Parathyroid adenoma (tissue), 2 donors: ENCODE measurements at regions not wholly inside any gene's neighbourhood (a gene's known extent, or its start where the extent isn't known, plus 50 kb on each side); places are given as distances from the start of the nearest gene placed in this dataset.
"Not testable (repeated sequence)": the region's sequence is repeated elsewhere in the genome, so short reads cannot be mapped to it uniquely, and the experiment has no call there.

ENCODE experiments used
- H2AFZ ChIP-seq: fragments of 300-600 bp; sonication (generic); one replicate; pipeline ENCODE4 v1.7.0; 2017; ENCODE audit warnings: antibody characterized with exemption, mild to moderate bottlenecking
- H3K27ac ChIP-seq: fragments of 300-600 bp; sonication (generic); one replicate; pipeline ENCODE4 v1.7.0; 2017
- H3K27me3 ChIP-seq: fragments of 300-600 bp; sonication (generic); one replicate; pipeline ENCODE4 v1.7.0; 2017; ENCODE audit warnings: low read length; ENCODE audit not compliant: control insufficient read depth, insufficient read depth
- H3K36me3 ChIP-seq: fragments of 300-600 bp; sonication (generic); one replicate; pipeline ENCODE4 v1.7.0; 2017; ENCODE audit warnings: low read length; ENCODE audit not compliant: control insufficient read depth, insufficient read depth
- H3K4me1 ChIP-seq: fragments of 300-600 bp; sonication (generic); one replicate; pipeline ENCODE4 v1.7.0; 2017; ENCODE audit warnings: control low read depth
- H3K4me2 ChIP-seq: fragments of 300-600 bp; sonication (generic); one replicate; pipeline ENCODE4 v1.7.0; 2017; ENCODE audit warnings: low read length
- H3K4me3 ChIP-seq: fragments of 300-600 bp; sonication (generic); one replicate; pipeline ENCODE4 v1.7.0; 2017; ENCODE audit warnings: low read depth, low read length
- H3K79me2 ChIP-seq: fragments of 300-600 bp; sonication (generic); one replicate; pipeline ENCODE4 v1.7.0; 2017; ENCODE audit warnings: control low read depth
- H3K9ac ChIP-seq: fragments of 300-600 bp; sonication (generic); one replicate; pipeline ENCODE4 v1.7.0; 2017; ENCODE audit warnings: mild to moderate bottlenecking
- H3K9me3 ChIP-seq: fragments of 300-600 bp; sonication (generic); one replicate; pipeline ENCODE4 v1.7.0; 2017; ENCODE audit warnings: low read length; ENCODE audit not compliant: control insufficient read depth
- TF ChIP-seq, protein P1 (sequence below): fragments of 300-600 bp; sonication (generic); IDR thresholded peaks from one replicate; pipeline ENCODE4 v1.7.0; 2017; ENCODE audit warnings: antibody characterized with exemption, mild to moderate bottlenecking
- donor health status: primary hyperparathyroidism.

DNA sequence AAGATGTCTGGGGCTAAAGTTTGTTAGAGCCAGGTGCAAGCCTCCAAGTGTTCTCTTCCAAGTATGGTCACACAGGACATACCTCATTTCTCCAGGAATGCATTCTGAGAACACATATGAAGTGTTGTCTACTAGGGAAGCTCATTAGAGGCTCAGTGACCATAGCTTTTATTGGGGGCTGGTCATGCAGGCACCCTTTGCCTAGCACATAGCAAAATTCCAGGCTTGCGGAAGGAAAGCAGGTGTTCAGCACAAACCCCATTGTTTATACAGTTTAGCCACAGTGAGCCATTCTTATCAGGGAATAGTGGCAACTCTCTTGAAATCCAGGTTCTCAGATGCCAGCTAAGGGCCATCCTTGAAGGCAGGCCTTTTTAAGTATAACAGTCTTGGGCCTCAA lies 112.1 kb upstream of the XIST start:
- H3K36me3 ChIP-seq, result no peaks in the 10 kb centered on the region

DNA sequence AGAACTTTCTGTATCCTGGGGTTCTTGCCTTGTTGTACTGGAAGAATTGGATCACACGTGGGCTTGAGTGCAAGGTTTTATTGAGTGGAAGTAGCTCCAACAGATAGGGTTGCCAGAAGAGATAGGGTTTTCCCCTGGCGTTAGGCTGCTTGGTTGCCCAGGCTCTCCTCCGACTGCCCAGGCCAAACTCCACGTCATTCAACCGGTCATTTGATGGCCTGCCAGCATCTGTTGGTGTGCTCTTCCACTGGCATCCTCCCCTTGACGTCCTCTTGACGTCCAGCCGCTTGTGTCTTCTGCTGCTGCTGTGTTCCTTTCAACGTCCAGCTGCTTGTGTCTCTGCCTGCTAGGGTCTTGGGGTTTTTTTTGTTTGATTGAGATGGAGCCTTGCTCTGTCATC lies 111.2 kb upstream of the XIST start:
- Histone ChIP-seq H3K27me3 (no peaks in the 10 kb centered on the region), H3K36me3 (no peaks in the 10 kb centered on the region), H3K4me1 (no peaks in the 10 kb centered on the region), H3K9ac (no peak overlapping the region), H3K27ac (no peak overlapping the region), H3K9me3 (no peaks in the 10 kb centered on the region), H3K4me3 (no peak overlapping the region), H3K4me2 (no peak overlapping the region), H3K79me2 (peaks cover 13% of the 10 kb centered on the region), H2AFZ (no peak overlapping the region)
- TF ChIP-seq, protein P1, sequence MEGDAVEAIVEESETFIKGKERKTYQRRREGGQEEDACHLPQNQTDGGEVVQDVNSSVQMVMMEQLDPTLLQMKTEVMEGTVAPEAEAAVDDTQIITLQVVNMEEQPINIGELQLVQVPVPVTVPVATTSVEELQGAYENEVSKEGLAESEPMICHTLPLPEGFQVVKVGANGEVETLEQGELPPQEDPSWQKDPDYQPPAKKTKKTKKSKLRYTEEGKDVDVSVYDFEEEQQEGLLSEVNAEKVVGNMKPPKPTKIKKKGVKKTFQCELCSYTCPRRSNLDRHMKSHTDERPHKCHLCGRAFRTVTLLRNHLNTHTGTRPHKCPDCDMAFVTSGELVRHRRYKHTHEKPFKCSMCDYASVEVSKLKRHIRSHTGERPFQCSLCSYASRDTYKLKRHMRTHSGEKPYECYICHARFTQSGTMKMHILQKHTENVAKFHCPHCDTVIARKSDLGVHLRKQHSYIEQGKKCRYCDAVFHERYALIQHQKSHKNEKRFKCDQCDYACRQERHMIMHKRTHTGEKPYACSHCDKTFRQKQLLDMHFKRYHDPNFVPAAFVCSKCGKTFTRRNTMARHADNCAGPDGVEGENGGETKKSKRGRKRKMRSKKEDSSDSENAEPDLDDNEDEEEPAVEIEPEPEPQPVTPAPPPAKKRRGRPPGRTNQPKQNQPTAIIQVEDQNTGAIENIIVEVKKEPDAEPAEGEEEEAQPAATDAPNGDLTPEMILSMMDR, result no peak

More for the DNA sequence above, 112.1 kb upstream of the XIST start:
- H3K9ac ChIP-seq, result no peak overlapping the region
- TF ChIP-seq, protein P1, result no peak
- no peak overlapping the region for H2AFZ ChIP-seq
- H3K27me3 ChIP-seq, result no peaks in the 10 kb centered on the region
- peaks cover 9% of the 10 kb centered on the region for H3K79me2 ChIP-seq
- H3K9me3 ChIP-seq, result no peaks in the 10 kb centered on the region
- no peaks in the 10 kb centered on the region for H3K4me1 ChIP-seq
- no peak overlapping the region for H3K4me2 ChIP-seq
- no peak overlapping the region for H3K27ac ChIP-seq
- H3K4me3 ChIP-seq, result no peak overlapping the region

DNA sequence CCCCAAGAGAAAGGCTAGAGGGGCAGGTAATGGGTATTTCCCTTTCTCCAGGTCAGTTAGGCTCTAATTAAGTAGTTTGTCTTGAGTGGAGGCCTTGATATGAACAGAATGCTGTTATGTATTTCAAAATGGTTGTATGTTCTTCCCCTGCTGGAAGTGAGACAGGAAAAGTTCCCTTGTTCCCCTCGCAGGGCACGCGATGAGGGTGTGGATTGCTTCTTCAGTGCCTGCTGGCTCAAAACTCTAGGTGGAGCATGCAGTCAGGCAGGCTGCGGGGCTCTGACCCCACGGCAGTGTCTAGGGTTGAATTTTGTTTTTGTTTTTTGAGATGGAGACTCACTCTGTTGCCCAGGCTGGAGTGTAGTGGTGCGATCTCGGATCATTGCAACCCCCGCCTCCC lies 110.4 kb upstream of the XIST start:
- H3K27me3 ChIP-seq, result no peaks in the 10 kb centered on the region
- H3K4me1 ChIP-seq, result no peaks in the 10 kb centered on the region
- no peak overlapping the region for H3K27ac ChIP-seq
- H3K4me2 ChIP-seq, result no peak overlapping the region
- no peak overlapping the region for H2AFZ ChIP-seq
- H3K79me2 ChIP-seq, result peaks cover 13% of the 10 kb centered on the region
- H3K9me3 ChIP-seq, result no peaks in the 10 kb centered on the region
- no peaks in the 10 kb centered on the region for H3K36me3 ChIP-seq
- H3K9ac ChIP-seq, result no peak overlapping the region
- H3K4me3 ChIP-seq, result no peak overlapping the region
- TF ChIP-seq, protein P1, result no peak

DNA sequence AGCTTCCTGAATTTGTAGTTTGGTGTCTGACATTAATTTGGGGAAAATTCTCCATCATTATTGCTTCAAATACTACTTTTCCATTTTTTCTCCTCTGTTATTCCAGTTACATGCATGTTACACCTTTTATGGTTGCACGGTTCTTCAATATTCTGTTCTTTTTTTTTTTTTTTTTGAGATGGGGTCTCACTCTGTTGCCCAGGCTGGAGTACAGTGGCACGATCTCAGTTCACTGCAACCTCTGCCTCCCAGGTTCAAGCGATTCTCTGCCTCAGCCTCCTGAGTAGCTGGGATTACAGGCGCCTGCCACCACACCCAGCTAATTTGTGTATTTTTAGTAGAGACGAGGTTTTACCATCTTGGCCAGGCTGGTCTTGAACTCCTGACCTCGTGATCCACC lies 109.4 kb upstream of the XIST start:
- not testable (repeated sequence) for H3K4me1 ChIP-seq, H3K27me3 ChIP-seq, H3K36me3 ChIP-seq, H3K9ac ChIP-seq, H3K27ac ChIP-seq, H3K4me3 ChIP-seq, H3K9me3 ChIP-seq, H2AFZ ChIP-seq, H3K4me2 ChIP-seq
- H3K79me2 ChIP-seq, result peaks cover 16% of the 10 kb centered on the region

DNA sequence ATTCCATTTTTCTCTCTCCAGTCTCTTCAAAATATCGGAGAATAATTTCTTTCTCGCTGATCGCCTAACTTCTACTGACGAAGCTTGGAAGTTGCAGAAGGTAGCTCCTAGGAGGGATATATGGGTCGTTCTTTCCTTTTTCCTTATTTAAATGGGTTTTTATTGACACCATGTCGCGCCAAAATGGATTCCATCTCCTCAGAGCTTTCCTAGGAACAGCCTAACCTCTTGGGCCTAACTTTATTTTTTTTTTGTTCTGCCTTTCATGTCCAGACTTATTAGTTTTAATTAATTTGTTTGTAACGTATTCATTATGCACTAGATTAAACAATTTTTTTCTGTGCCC lies 92.0 kb upstream of the XIST start:
- Histone ChIP-seq H2AFZ (peak overlapping the region; percentile 81), H3K36me3 (no peaks in the 10 kb centered on the region), H3K27ac (peak overlapping the region; percentile 86), H3K79me2 (peaks cover 10% of the 10 kb centered on the region), H3K4me2 (peak overlapping the region; percentile 52), H3K4me3 (peak overlapping the region; percentile 90), H3K4me1 (no peaks in the 10 kb centered on the region), H3K9me3 (no peaks in the 10 kb centered on the region), H3K9ac (peak overlapping the region; percentile 37), H3K27me3 (no peaks in the 10 kb centered on the region)
- TF ChIP-seq, protein P1, result no peak
